HL-60 (cell line): ENCODE measurements at regions not wholly inside any gene's neighbourhood (a gene's known extent, or its start where the extent isn't known, plus 50 kb on each side); places are given as distances from the start of the nearest gene placed in this dataset.

Source experiments
- DNase-seq, 2 experiments: peaks; one replicate each; pipeline ENCODE4 v3.0.0-alpha.2; 2010 to 2020; ENCODE audit warnings: low read depth in 1 of 2, low spot score in 1 of 2
- H3K27ac ChIP-seq: fragments of 250-450 bp; sonication (Bioruptor Pico); replicated peaks from 2 replicates; pipeline ENCODE4 v1.5.1; 2020; ENCODE audit warnings: mild to moderate bottlenecking, moderate library complexity
- H3K27me3 ChIP-seq: fragments of 250-450 bp; sonication (Bioruptor Pico); 2 replicates; pipeline ENCODE4 v1.5.1; 2021; ENCODE audit warnings: mild to moderate bottlenecking, moderate library complexity; ENCODE audit not compliant: insufficient read depth, poor library complexity, severe bottlenecking
- H3K4me3 ChIP-seq: replicated peaks from 2 replicates; pipeline ENCODE4 v1.5.1; 2011; ENCODE audit warnings: mild to moderate bottlenecking, control low read depth, low read length; ENCODE audit not compliant: insufficient read depth
- GABPA ChIP-seq: IDR thresholded peaks from 2 replicates; pipeline ENCODE4 v1.6.1; 2012; ENCODE audit warnings: low read depth
- POLR2AphosphoS5 ChIP-seq: IDR thresholded peaks from 2 replicates; pipeline ENCODE4 v1.6.1; 2012; ENCODE audit warnings: low read depth
- SPI1 ChIP-seq: IDR thresholded peaks from 2 replicates; pipeline ENCODE4 v1.6.1; 2012; ENCODE audit warnings: low read depth, mild to moderate bottlenecking, borderline replicate concordance
- TF ChIP-seq, protein P1 (sequence below): IDR thresholded peaks from one replicate; pipeline ENCODE4 v1.5.1; 2011; ENCODE audit warnings: low read length, control low read depth, inconsistent platforms; ENCODE audit not compliant: insufficient read depth
- TF ChIP-seq, protein P2 (sequence below): IDR thresholded peaks from 2 replicates; pipeline ENCODE4 v1.6.1; 2012; ENCODE audit warnings: low read depth; ENCODE audit not compliant: insufficient replicate concordance

DNA sequence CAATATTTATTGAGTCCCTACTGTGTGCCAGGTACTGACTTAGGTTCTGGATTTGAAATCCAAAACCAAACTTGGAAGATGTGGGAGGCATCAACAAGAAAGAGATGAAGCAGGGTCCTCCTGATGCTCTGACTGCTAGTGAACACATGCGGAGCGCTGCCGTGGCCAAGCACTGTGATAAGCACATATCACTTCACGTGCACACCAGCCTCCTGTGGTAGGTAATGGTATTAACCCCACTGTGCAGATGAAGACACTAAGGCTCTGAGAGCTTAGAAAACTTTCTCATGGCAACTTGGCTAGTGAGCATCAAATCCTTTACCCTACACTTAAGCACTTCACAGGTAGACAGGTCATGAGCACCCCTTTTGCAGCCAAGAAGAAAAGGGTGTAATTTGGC, 216.1 kb downstream of the HAUS1 start:
- no peak overlapping the region for H3K4me3 ChIP-seq
- DNase-seq = no peak
- H3K27me3 ChIP-seq = no peaks in the 10 kb centered on the region
- no peak overlapping the region for H3K27ac ChIP-seq
- TF ChIP-seq, protein P1, sequence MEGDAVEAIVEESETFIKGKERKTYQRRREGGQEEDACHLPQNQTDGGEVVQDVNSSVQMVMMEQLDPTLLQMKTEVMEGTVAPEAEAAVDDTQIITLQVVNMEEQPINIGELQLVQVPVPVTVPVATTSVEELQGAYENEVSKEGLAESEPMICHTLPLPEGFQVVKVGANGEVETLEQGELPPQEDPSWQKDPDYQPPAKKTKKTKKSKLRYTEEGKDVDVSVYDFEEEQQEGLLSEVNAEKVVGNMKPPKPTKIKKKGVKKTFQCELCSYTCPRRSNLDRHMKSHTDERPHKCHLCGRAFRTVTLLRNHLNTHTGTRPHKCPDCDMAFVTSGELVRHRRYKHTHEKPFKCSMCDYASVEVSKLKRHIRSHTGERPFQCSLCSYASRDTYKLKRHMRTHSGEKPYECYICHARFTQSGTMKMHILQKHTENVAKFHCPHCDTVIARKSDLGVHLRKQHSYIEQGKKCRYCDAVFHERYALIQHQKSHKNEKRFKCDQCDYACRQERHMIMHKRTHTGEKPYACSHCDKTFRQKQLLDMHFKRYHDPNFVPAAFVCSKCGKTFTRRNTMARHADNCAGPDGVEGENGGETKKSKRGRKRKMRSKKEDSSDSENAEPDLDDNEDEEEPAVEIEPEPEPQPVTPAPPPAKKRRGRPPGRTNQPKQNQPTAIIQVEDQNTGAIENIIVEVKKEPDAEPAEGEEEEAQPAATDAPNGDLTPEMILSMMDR = no peak
- TF ChIP-seq, protein P2, sequence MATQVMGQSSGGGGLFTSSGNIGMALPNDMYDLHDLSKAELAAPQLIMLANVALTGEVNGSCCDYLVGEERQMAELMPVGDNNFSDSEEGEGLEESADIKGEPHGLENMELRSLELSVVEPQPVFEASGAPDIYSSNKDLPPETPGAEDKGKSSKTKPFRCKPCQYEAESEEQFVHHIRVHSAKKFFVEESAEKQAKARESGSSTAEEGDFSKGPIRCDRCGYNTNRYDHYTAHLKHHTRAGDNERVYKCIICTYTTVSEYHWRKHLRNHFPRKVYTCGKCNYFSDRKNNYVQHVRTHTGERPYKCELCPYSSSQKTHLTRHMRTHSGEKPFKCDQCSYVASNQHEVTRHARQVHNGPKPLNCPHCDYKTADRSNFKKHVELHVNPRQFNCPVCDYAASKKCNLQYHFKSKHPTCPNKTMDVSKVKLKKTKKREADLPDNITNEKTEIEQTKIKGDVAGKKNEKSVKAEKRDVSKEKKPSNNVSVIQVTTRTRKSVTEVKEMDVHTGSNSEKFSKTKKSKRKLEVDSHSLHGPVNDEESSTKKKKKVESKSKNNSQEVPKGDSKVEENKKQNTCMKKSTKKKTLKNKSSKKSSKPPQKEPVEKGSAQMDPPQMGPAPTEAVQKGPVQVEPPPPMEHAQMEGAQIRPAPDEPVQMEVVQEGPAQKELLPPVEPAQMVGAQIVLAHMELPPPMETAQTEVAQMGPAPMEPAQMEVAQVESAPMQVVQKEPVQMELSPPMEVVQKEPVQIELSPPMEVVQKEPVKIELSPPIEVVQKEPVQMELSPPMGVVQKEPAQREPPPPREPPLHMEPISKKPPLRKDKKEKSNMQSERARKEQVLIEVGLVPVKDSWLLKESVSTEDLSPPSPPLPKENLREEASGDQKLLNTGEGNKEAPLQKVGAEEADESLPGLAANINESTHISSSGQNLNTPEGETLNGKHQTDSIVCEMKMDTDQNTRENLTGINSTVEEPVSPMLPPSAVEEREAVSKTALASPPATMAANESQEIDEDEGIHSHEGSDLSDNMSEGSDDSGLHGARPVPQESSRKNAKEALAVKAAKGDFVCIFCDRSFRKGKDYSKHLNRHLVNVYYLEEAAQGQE = no peak
- TF ChIP-seq POLR2AphosphoS5 = no peak
- TF ChIP-seq GABPA = no peak
- TF ChIP-seq SPI1 = no peak

DNA sequence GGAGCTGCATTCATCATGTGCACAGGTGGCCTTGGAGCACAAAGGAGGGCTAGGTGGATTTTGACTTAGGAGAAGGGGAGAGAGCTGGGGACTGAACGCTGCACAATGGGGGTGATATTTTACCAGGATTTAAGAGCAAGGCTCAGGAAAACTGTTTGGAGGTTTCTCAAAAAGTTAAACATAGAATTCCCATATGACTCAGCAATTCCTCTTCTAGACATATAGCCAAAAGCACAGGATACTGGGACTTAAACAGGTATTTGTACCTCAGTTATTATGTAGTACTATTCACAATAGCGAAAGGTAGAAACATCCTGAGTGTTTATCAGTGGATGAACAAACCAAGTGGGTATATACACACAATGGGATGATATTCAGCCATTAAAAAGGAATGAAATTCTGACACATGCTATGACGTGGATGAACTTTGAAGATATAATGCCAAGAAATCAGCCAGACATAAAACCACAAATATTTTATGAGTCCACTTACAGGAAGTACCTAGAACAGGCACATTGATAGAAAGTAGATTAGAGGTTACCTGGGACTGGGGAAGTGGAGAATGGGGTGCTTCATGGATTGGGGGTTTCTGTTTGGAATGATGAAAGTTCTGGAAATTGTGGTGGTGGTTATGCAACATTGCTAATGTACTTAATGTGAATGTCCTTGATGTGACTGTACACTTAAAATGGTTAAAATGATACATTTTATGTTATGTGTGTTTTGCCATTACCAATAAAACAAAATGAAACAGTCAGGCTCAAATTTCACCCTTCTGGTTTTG, 216.9 kb downstream of the HAUS1 start:
- TF ChIP-seq POLR2AphosphoS5 = no peak
- no peak for TF ChIP-seq GABPA
- no peak for TF ChIP-seq SPI1
- TF ChIP-seq, protein P1 = no peak
- TF ChIP-seq, protein P2 = no peak
- Histone ChIP-seq H3K27ac (no peak overlapping the region), H3K27me3 (no peaks in the 10 kb centered on the region), H3K4me3 (no peak overlapping the region)
- DNase-seq = no peak

DNA sequence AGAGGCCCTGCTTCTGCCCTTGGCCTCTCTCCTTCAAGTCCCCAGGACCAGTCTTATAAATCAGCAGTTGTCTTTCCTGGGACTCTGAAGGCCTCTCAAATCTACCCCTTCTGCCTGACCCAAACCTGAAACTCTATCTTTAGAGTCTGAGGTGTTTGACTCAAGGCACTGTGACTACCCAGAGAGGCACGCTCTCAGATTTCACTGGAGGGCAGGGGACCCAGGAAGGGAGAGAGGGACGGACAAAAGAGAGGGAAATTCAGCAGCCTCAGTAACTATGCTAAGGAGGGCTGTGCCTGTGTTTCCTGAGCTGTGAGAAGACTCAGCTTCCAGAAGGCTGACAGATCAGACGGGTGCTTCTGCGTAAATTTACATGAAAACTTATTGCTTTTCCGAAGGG, 217.8 kb downstream of the HAUS1 start:
- H3K4me3 ChIP-seq = no peak overlapping the region
- H3K27me3 ChIP-seq = no peaks in the 10 kb centered on the region
- H3K27ac ChIP-seq = no peak overlapping the region
- DNase-seq = no peak
- TF ChIP-seq SPI1 (no peak), GABPA (no peak), POLR2AphosphoS5 (no peak)
- TF ChIP-seq, protein P2 = no peak
- TF ChIP-seq, protein P1 = no peak
